GM23338 (cell line): ENCODE measurements at regions not wholly inside any gene's neighbourhood (a gene's known extent, or its start where the extent isn't known, plus 50 kb on each side); places are given as distances from the start of the nearest gene placed in this dataset.

Experiments used
- EZH2 ChIP-seq: fragments of 200-600 bp; sonication (generic); IDR thresholded peaks from one replicate; pipeline ENCODE4 v1.8.0; 2017; ENCODE audit warnings: antibody characterized with exemption, mild to moderate bottlenecking, low read depth; ENCODE audit not compliant: unreplicated experiment
- EZH2phosphoT487 ChIP-seq: fragments of 200-600 bp; sonication (generic); IDR thresholded peaks from one replicate; pipeline ENCODE4 v1.8.1; 2018; ENCODE audit warnings: antibody characterized with exemption; ENCODE audit not compliant: unreplicated experiment
- TF ChIP-seq, protein P1 (sequence below), 2 experiments: fragments of 200-600 bp in 1 of 2; sonication (generic) in 1 of 2; conservative IDR thresholded peaks; 2 replicates each; pipeline versions ENCODE4 v1.5.1 to v1.6.1; 2016 to 2017; ENCODE audit warnings: antibody characterized with exemption in 2 of 2, low read depth in 2 of 2, mild to moderate bottlenecking in 2 of 2, moderate library complexity in 1 of 2
- TF ChIP-seq, protein P2 (sequence below): IDR thresholded peaks from 2 replicates; pipeline ENCODE4 v1.6.1; 2016; ENCODE audit warnings: antibody characterized with exemption

DNA sequence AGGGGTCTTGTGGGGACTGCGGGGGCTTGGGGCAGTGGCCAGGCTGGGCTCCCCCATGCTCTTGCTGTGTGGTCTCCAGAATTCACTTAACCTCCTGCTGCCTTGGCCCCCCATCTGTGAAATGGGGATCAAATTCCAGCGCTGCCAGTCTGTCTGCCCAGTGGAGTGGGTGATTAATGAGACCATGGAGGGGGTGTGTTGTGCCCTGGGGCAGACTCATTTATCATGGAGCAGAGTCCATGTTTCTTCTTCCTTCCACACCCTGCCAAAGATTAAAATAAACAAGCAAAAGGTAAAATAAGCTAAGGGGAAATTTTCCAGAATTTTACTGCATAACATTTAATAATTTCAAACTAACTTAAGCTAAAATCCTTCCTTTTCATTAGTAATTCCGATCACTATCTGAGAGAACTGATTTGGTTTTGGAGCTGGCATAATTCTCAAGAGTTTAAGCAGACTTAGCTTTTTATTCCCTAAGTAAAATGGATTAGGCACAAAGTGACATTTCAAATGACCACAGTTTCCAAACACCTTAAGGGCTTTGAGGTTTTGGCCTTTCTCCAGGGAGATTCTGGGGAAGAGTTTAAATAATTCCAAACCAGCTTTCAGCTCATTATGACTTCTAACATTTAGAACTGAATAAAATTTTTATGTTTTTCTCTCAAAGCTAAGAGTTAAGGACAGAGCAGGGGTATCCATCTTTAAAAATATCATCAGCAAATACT lies 211.9 kb downstream of the CXCL12 start:
- no peak for TF ChIP-seq EZH2
- no peak for TF ChIP-seq EZH2phosphoT487
- TF ChIP-seq, protein P1, sequence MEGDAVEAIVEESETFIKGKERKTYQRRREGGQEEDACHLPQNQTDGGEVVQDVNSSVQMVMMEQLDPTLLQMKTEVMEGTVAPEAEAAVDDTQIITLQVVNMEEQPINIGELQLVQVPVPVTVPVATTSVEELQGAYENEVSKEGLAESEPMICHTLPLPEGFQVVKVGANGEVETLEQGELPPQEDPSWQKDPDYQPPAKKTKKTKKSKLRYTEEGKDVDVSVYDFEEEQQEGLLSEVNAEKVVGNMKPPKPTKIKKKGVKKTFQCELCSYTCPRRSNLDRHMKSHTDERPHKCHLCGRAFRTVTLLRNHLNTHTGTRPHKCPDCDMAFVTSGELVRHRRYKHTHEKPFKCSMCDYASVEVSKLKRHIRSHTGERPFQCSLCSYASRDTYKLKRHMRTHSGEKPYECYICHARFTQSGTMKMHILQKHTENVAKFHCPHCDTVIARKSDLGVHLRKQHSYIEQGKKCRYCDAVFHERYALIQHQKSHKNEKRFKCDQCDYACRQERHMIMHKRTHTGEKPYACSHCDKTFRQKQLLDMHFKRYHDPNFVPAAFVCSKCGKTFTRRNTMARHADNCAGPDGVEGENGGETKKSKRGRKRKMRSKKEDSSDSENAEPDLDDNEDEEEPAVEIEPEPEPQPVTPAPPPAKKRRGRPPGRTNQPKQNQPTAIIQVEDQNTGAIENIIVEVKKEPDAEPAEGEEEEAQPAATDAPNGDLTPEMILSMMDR (conservative IDR thresholded peaks at IDR 0.05; ENCODE audit: low read depth in 2 of 2): no peak
- TF ChIP-seq, protein P2, sequence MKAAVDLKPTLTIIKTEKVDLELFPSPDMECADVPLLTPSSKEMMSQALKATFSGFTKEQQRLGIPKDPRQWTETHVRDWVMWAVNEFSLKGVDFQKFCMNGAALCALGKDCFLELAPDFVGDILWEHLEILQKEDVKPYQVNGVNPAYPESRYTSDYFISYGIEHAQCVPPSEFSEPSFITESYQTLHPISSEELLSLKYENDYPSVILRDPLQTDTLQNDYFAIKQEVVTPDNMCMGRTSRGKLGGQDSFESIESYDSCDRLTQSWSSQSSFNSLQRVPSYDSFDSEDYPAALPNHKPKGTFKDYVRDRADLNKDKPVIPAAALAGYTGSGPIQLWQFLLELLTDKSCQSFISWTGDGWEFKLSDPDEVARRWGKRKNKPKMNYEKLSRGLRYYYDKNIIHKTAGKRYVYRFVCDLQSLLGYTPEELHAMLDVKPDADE: no peak
